DND-41 (cell line): ENCODE measurements at regions not wholly inside any gene's neighbourhood (a gene's known extent, or its start where the extent isn't known, plus 50 kb on each side); places are given as distances from the start of the nearest gene placed in this dataset.

Experiments
- CTCF ChIP-seq: IDR thresholded peaks from 2 replicates; pipeline ENCODE4 v1.5.1; 2012; ENCODE audit warnings: borderline replicate concordance, low read length, moderate library complexity, mild to moderate bottlenecking; ENCODE audit not compliant: poor library complexity, severe bottlenecking; ENCODE audit errors: extremely low read depth
- EZH2 ChIP-seq: IDR thresholded peaks from 3 replicates; pipeline ENCODE4 v1.6.1; 2012; ENCODE audit warnings: borderline replicate concordance, low read depth, mild to moderate bottlenecking, moderate library complexity, low read length, inconsistent platforms; ENCODE audit not compliant: severe bottlenecking

DNA sequence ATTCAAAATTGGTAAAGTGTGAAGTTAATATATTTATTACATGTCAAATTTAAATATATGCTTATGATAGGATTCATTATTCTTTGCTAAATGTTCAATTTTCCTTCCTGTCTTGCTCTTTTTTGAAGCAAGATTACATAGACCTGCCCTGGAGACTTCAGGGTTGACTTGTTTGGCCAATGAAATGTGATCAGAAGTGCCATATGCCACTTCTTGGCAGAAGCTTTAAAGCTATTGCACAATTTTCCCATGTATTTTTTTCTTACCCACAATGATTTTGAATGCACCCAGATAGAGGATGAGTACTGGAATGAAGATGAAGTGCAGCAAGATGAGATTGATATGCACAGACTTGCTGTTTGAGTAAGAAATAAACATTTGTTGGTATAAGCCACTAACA, 406.3 kb upstream of the BCHE start:
- TF ChIP-seq EZH2, result no peak
- TF ChIP-seq CTCF, result no peak
